SH-SY5Y (cell line): ENCODE measurements at regions not wholly inside any gene's neighbourhood (a gene's known extent, or its start where the extent isn't known, plus 50 kb on each side); places are given as distances from the start of the nearest gene placed in this dataset.
A peak's percentile ranks its signal among the peaks of the same experiment; 100 is the strongest.

Source experiments
- GATA2 ChIP-seq: IDR thresholded peaks from 2 replicates; pipeline ENCODE4 v1.6.1; 2011; ENCODE audit warnings: mild to moderate bottlenecking, low read depth, low read length
- GATA3 ChIP-seq: IDR thresholded peaks from 2 replicates; pipeline ENCODE4 v1.6.1; 2011; ENCODE audit warnings: low read depth, mild to moderate bottlenecking, low read length, moderate library complexity

GRCh38 chr3:72065872-72066641, 281.1 kb upstream of the PROK2 start:
- TF ChIP-seq GATA2 (peak; percentile 52), GATA3 (no peak)
